ENCODE measurements at regions not wholly inside any gene's neighbourhood (a gene's known extent, or its start where the extent isn't known, plus 50 kb on each side); places are given as distances from the start of the nearest gene placed in this dataset.

- no peak for TF ChIP-seq GATA3 (IDR thresholded peaks at IDR 0.05; ENCODE audit: low read depth, low read length)
- TF ChIP-seq GATA2 (IDR thresholded peaks at IDR 0.05; ENCODE audit: low read depth, low read length): no peak
Measured at GRCh38 chr6:99145738-99146137, 198.0 kb upstream of the FBXL4 start.

Measured in SH-SY5Y (cell line).